ENCODE measurements at regions not wholly inside any gene's neighbourhood (a gene's known extent, or its start where the extent isn't known, plus 50 kb on each side); places are given as distances from the start of the nearest gene placed in this dataset.

DNA sequence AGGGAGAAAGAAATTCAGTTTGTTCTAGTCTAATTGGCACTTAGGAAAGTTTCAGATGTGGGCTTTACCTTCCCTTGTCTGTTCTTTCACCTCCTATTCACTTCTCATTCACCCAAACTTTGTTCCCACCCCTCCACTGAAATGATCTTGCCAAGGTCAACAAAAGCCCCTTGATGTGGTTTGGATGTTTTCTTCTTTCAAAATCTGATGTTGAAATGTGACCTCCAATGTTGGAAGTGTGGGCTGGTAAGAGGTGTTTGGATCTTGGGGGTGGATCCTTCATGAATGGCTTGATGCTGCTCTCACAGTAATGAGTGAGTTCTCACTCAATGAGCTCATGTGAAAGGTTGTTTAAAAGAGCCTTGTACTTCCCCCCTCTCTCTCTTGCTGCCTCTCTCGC is 379.3 kb downstream of the HHIPL2 start:
- H2BK12ac ChIP-seq (ENCODE audit: insufficient read length, low read depth, low read length), result no peak overlapping the region
- Mint-ChIP-seq H3K36me3 (ENCODE audit: insufficient read depth in 1 of 3, low read depth in 3 of 3) (no peaks in the 10 kb centered on the region), H3K4me1 (no peaks in the 10 kb centered on the region), H3K9me3 (peaks cover 0 to 13% of the 10 kb centered on the region in 2 experiments; a peak in 3 of 5 replicates), H3K4me3 (no peak overlapping the region), H3K27me3 (ENCODE audit: low read depth) (no peaks in the 10 kb centered on the region), H3K27ac (no peak overlapping the region)
- no peak overlapping the region for H2AK5ac ChIP-seq (ENCODE audit: insufficient read length, low read length)
- no peak overlapping the region for H4K5ac ChIP-seq (ENCODE audit: insufficient read length, low read depth, low read length)
- H2BK20ac ChIP-seq (ENCODE audit: low read depth, low read length, poor library complexity, severe bottlenecking), result no peak overlapping the region
- no peak overlapping the region for H3K23ac ChIP-seq (ENCODE audit: insufficient read length, low read depth, low read length)
- no peaks in the 10 kb centered on the region for H4K20me1 ChIP-seq (ENCODE audit: control insufficient read depth, insufficient read depth, insufficient read length)
- H3K9me3 ChIP-seq (ENCODE audit: control insufficient read depth, low read depth, low read length), result no peaks in the 10 kb centered on the region
- H3K79me2 ChIP-seq (ENCODE audit: insufficient read depth, low read length), result no peaks in the 10 kb centered on the region
- H3K4ac ChIP-seq (ENCODE audit: low read depth, low read length), result no peak overlapping the region
- TF ChIP-seq, protein P1, sequence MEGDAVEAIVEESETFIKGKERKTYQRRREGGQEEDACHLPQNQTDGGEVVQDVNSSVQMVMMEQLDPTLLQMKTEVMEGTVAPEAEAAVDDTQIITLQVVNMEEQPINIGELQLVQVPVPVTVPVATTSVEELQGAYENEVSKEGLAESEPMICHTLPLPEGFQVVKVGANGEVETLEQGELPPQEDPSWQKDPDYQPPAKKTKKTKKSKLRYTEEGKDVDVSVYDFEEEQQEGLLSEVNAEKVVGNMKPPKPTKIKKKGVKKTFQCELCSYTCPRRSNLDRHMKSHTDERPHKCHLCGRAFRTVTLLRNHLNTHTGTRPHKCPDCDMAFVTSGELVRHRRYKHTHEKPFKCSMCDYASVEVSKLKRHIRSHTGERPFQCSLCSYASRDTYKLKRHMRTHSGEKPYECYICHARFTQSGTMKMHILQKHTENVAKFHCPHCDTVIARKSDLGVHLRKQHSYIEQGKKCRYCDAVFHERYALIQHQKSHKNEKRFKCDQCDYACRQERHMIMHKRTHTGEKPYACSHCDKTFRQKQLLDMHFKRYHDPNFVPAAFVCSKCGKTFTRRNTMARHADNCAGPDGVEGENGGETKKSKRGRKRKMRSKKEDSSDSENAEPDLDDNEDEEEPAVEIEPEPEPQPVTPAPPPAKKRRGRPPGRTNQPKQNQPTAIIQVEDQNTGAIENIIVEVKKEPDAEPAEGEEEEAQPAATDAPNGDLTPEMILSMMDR (conservative IDR thresholded peaks at IDR 0.05), result no peak
- H3K9ac ChIP-seq (ENCODE audit: extremely low read depth, insufficient read length, low read length), result no peak overlapping the region
- H2BK5ac ChIP-seq (ENCODE audit: insufficient read length, low read length), result no peak overlapping the region
- H3K79me1 ChIP-seq (ENCODE audit: insufficient read depth, low read depth, low read length, poor library complexity, severe bottlenecking), result no peaks in the 10 kb centered on the region
- H3K56ac ChIP-seq (ENCODE audit: insufficient read length, low read depth, low read length), result no peak overlapping the region
- no peaks in the 10 kb centered on the region for H3K4me1 ChIP-seq (ENCODE audit: insufficient read depth, low read length)
- no peak overlapping the region for H3K14ac ChIP-seq (ENCODE audit: insufficient read depth, low read length)
- no peak overlapping the region for H4K8ac ChIP-seq (replicated peaks; ENCODE audit: insufficient read length, low read depth, low read length)
- no peak overlapping the region for H3K27ac ChIP-seq (ENCODE audit: insufficient read length, low read depth, low read length)
- H2BK15ac ChIP-seq (ENCODE audit: low read depth, low read length), result no peak overlapping the region
- H3K23me2 ChIP-seq (ENCODE audit: insufficient read length, low read depth, low read length, poor library complexity, severe bottlenecking), result no peaks in the 10 kb centered on the region
- no peak overlapping the region for H2AFZ ChIP-seq (ENCODE audit: low read length)
- no peak overlapping the region for H3K4me2 ChIP-seq (ENCODE audit: insufficient read depth, insufficient read length, low read length)
- H2BK120ac ChIP-seq (ENCODE audit: low read depth, low read length, poor library complexity, severe bottlenecking), result no peak overlapping the region
- no peak overlapping the region for H4K91ac ChIP-seq (ENCODE audit: insufficient read length, low read depth, low read length)
- no peak for DNase-seq
- no peak overlapping the region for H3K18ac ChIP-seq (ENCODE audit: insufficient read length, low read depth, low read length)
- WGBS (ENCODE audit: extremely low coverage, insufficient read length, low lambda C conversion rate), result no CpG with 5 or more reads among the region's 1 CpG
- no peak overlapping the region for H3T11ph ChIP-seq (ENCODE audit: low read length)
- H3K27me3 ChIP-seq (ENCODE audit: insufficient read depth, low read length), result no peaks in the 10 kb centered on the region
